B cell (primary cell): ENCODE measurements at regions not wholly inside any gene's neighbourhood (a gene's known extent, or its start where the extent isn't known, plus 50 kb on each side); places are given as distances from the start of the nearest gene placed in this dataset.

Source experiments
- ATAC-seq: fragments of 200-7000 bp; cut with Tn5 transposase; one replicate; pipeline ENCODE4 v1.10.0; 2021; ENCODE audit warnings: low read depth, mild to moderate bottlenecking, moderate number of reproducible peaks, moderate library complexity
- CTCF ChIA-PET: fragments of 350-600 bp; sonication (Branson Sonifier 250); formaldehyde crosslinking; loops from one replicate; lab custom pipeline; 2021; ENCODE audit warnings: antibody characterized with exemption, inconsistent platforms; lab: Charles Lee
- POLR2A ChIA-PET: fragments of 350-600 bp; sonication (Branson Sonifier 250); formaldehyde crosslinking; loops from one replicate; lab custom pipeline; 2021; ENCODE audit warnings: antibody characterized with exemption; lab: Charles Lee
- DNase-seq: peaks from one replicate; pipeline ENCODE4 v3.0.0; 2013
- H2AFZ ChIP-seq: 2 replicates; pipeline ENCODE4 v1.6.1; 2012; ENCODE audit warnings: mild to moderate bottlenecking, low read depth, low read length; ENCODE audit not compliant: insufficient read depth, poor library complexity, severe bottlenecking
- H3K27ac ChIP-seq, 2 donors: 1 replicate in 1 of 2; 2 replicates in 1 of 2; pipeline ENCODE4 v1.5.1; 2012 to 2013; ENCODE audit warnings: low read length in 2 of 2, mild to moderate bottlenecking in 2 of 2, moderate library complexity in 1 of 2
- H3K27me3 ChIP-seq, 4 experiments: fragments of 200-600 bp in 1 of 4; sonication (generic) in 1 of 4; replicated peaks in 1 of 4; 1 replicate in 2 of 4; 2 replicates in 2 of 4; pipeline versions ENCODE4 v1.6.1 to v1.7.0; 2013 to 2016; ENCODE audit warnings: low read length in 3 of 4, mild to moderate bottlenecking in 2 of 4, mixed read lengths in 1 of 4, moderate library complexity in 1 of 4; ENCODE audit not compliant: insufficient read depth in 4 of 4, control insufficient read depth in 3 of 4; ENCODE audit errors: control extremely low read depth in 1 of 4
- H3K36me3 ChIP-seq, 2 experiments: replicated peaks in 1 of 2; 1 replicate in 1 of 2; 2 replicates in 1 of 2; pipeline versions ENCODE4 v1.6.1 to v1.7.1; 2013; ENCODE audit warnings: low read length in 1 of 2; ENCODE audit not compliant: insufficient read depth in 2 of 2, control insufficient read depth in 1 of 2; ENCODE audit errors: control extremely low read depth in 1 of 2, extremely low read depth in 1 of 2
- H3K4me1 ChIP-seq, 2 donors: fragments of 200-600 bp in 1 of 2; sonication (generic) in 1 of 2; 1 replicate in 1 of 2; 2 replicates in 1 of 2; pipeline versions ENCODE4 v1.5.1 to v1.6.1; 2013 to 2017; ENCODE audit warnings: low read length in 2 of 2; ENCODE audit not compliant: control insufficient read depth in 2 of 2, insufficient read depth in 2 of 2
- H3K4me2 ChIP-seq: replicated peaks from 2 replicates; pipeline ENCODE3; 2012; ENCODE audit warnings: mild to moderate bottlenecking, low read depth, low read length; ENCODE audit not compliant: poor library complexity, severe bottlenecking
- H3K4me3 ChIP-seq, 5 experiments: fragments of 200-600 bp in 1 of 5; sonication (generic) in 1 of 5; 1 replicate in 3 of 5; 2 replicates in 2 of 5; pipeline versions ENCODE4 v1.5.1 to v1.7.0; 2011 to 2016; ENCODE audit warnings: low read length in 4 of 5, mild to moderate bottlenecking in 4 of 5, low read depth in 2 of 5, control low read depth in 1 of 5, moderate library complexity in 1 of 5; ENCODE audit not compliant: insufficient read depth in 1 of 5; ENCODE audit errors: control extremely low read depth in 1 of 5, extremely low read depth in 1 of 5
- H3K79me2 ChIP-seq: fragments of 200-600 bp; sonication (generic); one replicate; pipeline ENCODE4 v1.6.0; 2016; ENCODE audit warnings: low read length; ENCODE audit not compliant: control insufficient read depth, insufficient read depth
- H3K9ac ChIP-seq: fragments of 200-600 bp; sonication (generic); 2 replicates; pipeline ENCODE4 v1.6.1; 2017; ENCODE audit warnings: mild to moderate bottlenecking, low read length, moderate library complexity
- H3K9me3 ChIP-seq, 3 donors: one replicate each; pipeline versions ENCODE4 v1.6.1 to v1.7.1; 2013; ENCODE audit warnings: low read length in 2 of 3; ENCODE audit not compliant: control insufficient read depth in 2 of 3, insufficient read depth in 1 of 3; ENCODE audit errors: control extremely low read depth in 1 of 3
- H4K20me1 ChIP-seq: 2 replicates; pipeline ENCODE4 v1.6.0; 2012; ENCODE audit warnings: mild to moderate bottlenecking, low read length; ENCODE audit not compliant: insufficient read depth, control insufficient read depth, poor library complexity, severe bottlenecking
- H3K27ac Mint-ChIP-seq: one replicate; pipeline ENCODE4 v1.8.0; 2021; ENCODE audit warnings: mixed read lengths
- H3K27me3 Mint-ChIP-seq: one replicate; pipeline ENCODE4 v1.8.0; 2021; ENCODE audit warnings: mixed read lengths
- H3K4me1 Mint-ChIP-seq: one replicate; pipeline ENCODE4 v1.8.0; 2021; ENCODE audit warnings: mixed read lengths
- H3K4me3 Mint-ChIP-seq: one replicate; pipeline ENCODE4 v1.8.0; 2021; ENCODE audit warnings: mixed read lengths
- H3K9me3 Mint-ChIP-seq: one replicate; pipeline ENCODE4 v1.8.0; 2022; ENCODE audit warnings: mixed read lengths; ENCODE audit not compliant: insufficient read depth
- EZH2 ChIP-seq: IDR thresholded peaks from 2 replicates; pipeline ENCODE4 v1.6.1; 2012; ENCODE audit warnings: borderline replicate concordance, low read depth, mild to moderate bottlenecking, moderate library complexity, low read length; ENCODE audit not compliant: insufficient read depth, poor library complexity, severe bottlenecking
- WGBS: methylation state at CpG from one replicate; pipeline ENCODE4 v1.1.5; 2013; ENCODE audit warnings: missing lambda C conversion rate; ENCODE audit not compliant: insufficient coverage; 5-methylcytosine and 5-hydroxymethylcytosine counted together
- intact Hi-C: fragments of 100-400 bp; cut with micrococcal nuclease; formaldehyde crosslinking; loops from one replicate; pipeline ENCODE4 v1.10.0; 2022
- TF ChIP-seq, protein P1 (sequence below): fragments of 200-600 bp; IDR thresholded peaks from one replicate; pipeline ENCODE4 v1.8.0; 2022; ENCODE audit warnings: antibody characterized with exemption, mild to moderate bottlenecking

GRCh38 chr10:130921461-130921860, 390.1 kb downstream of the TCERG1L start:
- Histone ChIP-seq H3K9ac (no peak overlapping the region), H3K9me3 (peaks cover 0 to 15% (median 0%) of the 10 kb centered on the region in 3 donors), H3K4me2 (no peak overlapping the region), H3K4me1 (no peaks in the 10 kb centered on the region), H4K20me1 (no peaks in the 10 kb centered on the region), H2AFZ (no peak overlapping the region), H3K4me3 (no peak overlapping the region), H3K27ac (no peak overlapping the region), H3K79me2 (no peaks in the 10 kb centered on the region), H3K36me3 (no peaks in the 10 kb centered on the region), H3K27me3 (no peaks in the 10 kb centered on the region)
- TF ChIP-seq, protein P1, sequence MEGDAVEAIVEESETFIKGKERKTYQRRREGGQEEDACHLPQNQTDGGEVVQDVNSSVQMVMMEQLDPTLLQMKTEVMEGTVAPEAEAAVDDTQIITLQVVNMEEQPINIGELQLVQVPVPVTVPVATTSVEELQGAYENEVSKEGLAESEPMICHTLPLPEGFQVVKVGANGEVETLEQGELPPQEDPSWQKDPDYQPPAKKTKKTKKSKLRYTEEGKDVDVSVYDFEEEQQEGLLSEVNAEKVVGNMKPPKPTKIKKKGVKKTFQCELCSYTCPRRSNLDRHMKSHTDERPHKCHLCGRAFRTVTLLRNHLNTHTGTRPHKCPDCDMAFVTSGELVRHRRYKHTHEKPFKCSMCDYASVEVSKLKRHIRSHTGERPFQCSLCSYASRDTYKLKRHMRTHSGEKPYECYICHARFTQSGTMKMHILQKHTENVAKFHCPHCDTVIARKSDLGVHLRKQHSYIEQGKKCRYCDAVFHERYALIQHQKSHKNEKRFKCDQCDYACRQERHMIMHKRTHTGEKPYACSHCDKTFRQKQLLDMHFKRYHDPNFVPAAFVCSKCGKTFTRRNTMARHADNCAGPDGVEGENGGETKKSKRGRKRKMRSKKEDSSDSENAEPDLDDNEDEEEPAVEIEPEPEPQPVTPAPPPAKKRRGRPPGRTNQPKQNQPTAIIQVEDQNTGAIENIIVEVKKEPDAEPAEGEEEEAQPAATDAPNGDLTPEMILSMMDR, result no peak
- TF ChIP-seq EZH2, result no peak
- POLR2A ChIA-PET, result no interaction called here
- Mint-ChIP-seq H3K4me3 (no peak overlapping the region), H3K4me1 (no peaks in the 10 kb centered on the region), H3K27me3 (no peaks in the 10 kb centered on the region), H3K27ac (no peak overlapping the region), H3K9me3 (no peaks in the 10 kb centered on the region)
- DNase-seq (no peak), ATAC-seq (no peak)
- intact Hi-C loops, result no loop called here
- WGBS, result no CpG with 5 or more reads among the region's 4 CpGs
- CTCF ChIA-PET, result no interaction called here

GRCh38 chr10:130921911-130922440, 389.5 kb downstream of the TCERG1L start:
- ChIA-PET CTCF (no interaction called here), POLR2A (no interaction called here)
- Histone ChIP-seq H3K27ac (no peak overlapping the region), H3K4me3 (no peak overlapping the region), H2AFZ (no peak overlapping the region), H3K27me3 (no peaks in the 10 kb centered on the region), H3K9ac (no peak overlapping the region), H3K9me3 (peaks cover 0 to 11% (median 0%) of the 10 kb centered on the region in 3 donors), H3K79me2 (no peaks in the 10 kb centered on the region), H4K20me1 (no peaks in the 10 kb centered on the region), H3K4me1 (no peaks in the 10 kb centered on the region), H3K36me3 (no peaks in the 10 kb centered on the region), H3K4me2 (no peak overlapping the region)
- DNase-seq (no peak), ATAC-seq (no peak)
- no peaks in the 10 kb centered on the region for H3K9me3 Mint-ChIP-seq
- TF ChIP-seq, protein P1, result no peak
- TF ChIP-seq EZH2, result no peak
- intact Hi-C loops, result no loop called here
- no peak overlapping the region for H3K4me3 Mint-ChIP-seq
- H3K27ac Mint-ChIP-seq, result no peak overlapping the region
- WGBS, result 85% methylated on average over 6 of the region's 8 CpGs
- no peaks in the 10 kb centered on the region for H3K27me3 Mint-ChIP-seq
- H3K4me1 Mint-ChIP-seq, result no peaks in the 10 kb centered on the region
